B cell (primary cell): ENCODE measurements at regions not wholly inside any gene's neighbourhood (a gene's known extent, or its start where the extent isn't known, plus 50 kb on each side); places are given as distances from the start of the nearest gene placed in this dataset.

Experiments
- ATAC-seq: fragments of 200-7000 bp; cut with Tn5 transposase; one replicate; pipeline ENCODE4 v1.10.0; 2021; ENCODE audit warnings: low read depth, mild to moderate bottlenecking, moderate number of reproducible peaks, moderate library complexity
- CTCF ChIA-PET: fragments of 350-600 bp; sonication (Branson Sonifier 250); formaldehyde crosslinking; loops from one replicate; lab custom pipeline; 2021; ENCODE audit warnings: antibody characterized with exemption, inconsistent platforms; lab: Charles Lee
- POLR2A ChIA-PET: fragments of 350-600 bp; sonication (Branson Sonifier 250); formaldehyde crosslinking; loops from one replicate; lab custom pipeline; 2021; ENCODE audit warnings: antibody characterized with exemption; lab: Charles Lee
- DNase-seq: peaks from one replicate; pipeline ENCODE4 v3.0.0; 2013
- H2AFZ ChIP-seq: 2 replicates; pipeline ENCODE4 v1.6.1; 2012; ENCODE audit warnings: mild to moderate bottlenecking, low read depth, low read length; ENCODE audit not compliant: insufficient read depth, poor library complexity, severe bottlenecking
- H3K27ac ChIP-seq, 2 donors: 1 replicate in 1 of 2; 2 replicates in 1 of 2; pipeline ENCODE4 v1.5.1; 2012 to 2013; ENCODE audit warnings: low read length in 2 of 2, mild to moderate bottlenecking in 2 of 2, moderate library complexity in 1 of 2
- H3K27me3 ChIP-seq, 4 experiments: fragments of 200-600 bp in 1 of 4; sonication (generic) in 1 of 4; replicated peaks in 1 of 4; 1 replicate in 2 of 4; 2 replicates in 2 of 4; pipeline versions ENCODE4 v1.6.1 to v1.7.0; 2013 to 2016; ENCODE audit warnings: low read length in 3 of 4, mild to moderate bottlenecking in 2 of 4, mixed read lengths in 1 of 4, moderate library complexity in 1 of 4; ENCODE audit not compliant: insufficient read depth in 4 of 4, control insufficient read depth in 3 of 4; ENCODE audit errors: control extremely low read depth in 1 of 4
- H3K36me3 ChIP-seq, 2 experiments: replicated peaks in 1 of 2; 1 replicate in 1 of 2; 2 replicates in 1 of 2; pipeline versions ENCODE4 v1.6.1 to v1.7.1; 2013; ENCODE audit warnings: low read length in 1 of 2; ENCODE audit not compliant: insufficient read depth in 2 of 2, control insufficient read depth in 1 of 2; ENCODE audit errors: control extremely low read depth in 1 of 2, extremely low read depth in 1 of 2
- H3K4me1 ChIP-seq, 2 donors: fragments of 200-600 bp in 1 of 2; sonication (generic) in 1 of 2; 1 replicate in 1 of 2; 2 replicates in 1 of 2; pipeline versions ENCODE4 v1.5.1 to v1.6.1; 2013 to 2017; ENCODE audit warnings: low read length in 2 of 2; ENCODE audit not compliant: control insufficient read depth in 2 of 2, insufficient read depth in 2 of 2
- H3K4me2 ChIP-seq: replicated peaks from 2 replicates; pipeline ENCODE3; 2012; ENCODE audit warnings: mild to moderate bottlenecking, low read depth, low read length; ENCODE audit not compliant: poor library complexity, severe bottlenecking
- H3K4me3 ChIP-seq, 5 experiments: fragments of 200-600 bp in 1 of 5; sonication (generic) in 1 of 5; 1 replicate in 3 of 5; 2 replicates in 2 of 5; pipeline versions ENCODE4 v1.5.1 to v1.7.0; 2011 to 2016; ENCODE audit warnings: low read length in 4 of 5, mild to moderate bottlenecking in 4 of 5, low read depth in 2 of 5, control low read depth in 1 of 5, moderate library complexity in 1 of 5; ENCODE audit not compliant: insufficient read depth in 1 of 5; ENCODE audit errors: control extremely low read depth in 1 of 5, extremely low read depth in 1 of 5
- H3K79me2 ChIP-seq: fragments of 200-600 bp; sonication (generic); one replicate; pipeline ENCODE4 v1.6.0; 2016; ENCODE audit warnings: low read length; ENCODE audit not compliant: control insufficient read depth, insufficient read depth
- H3K9ac ChIP-seq: fragments of 200-600 bp; sonication (generic); 2 replicates; pipeline ENCODE4 v1.6.1; 2017; ENCODE audit warnings: mild to moderate bottlenecking, low read length, moderate library complexity
- H3K9me3 ChIP-seq, 3 donors: one replicate each; pipeline versions ENCODE4 v1.6.1 to v1.7.1; 2013; ENCODE audit warnings: low read length in 2 of 3; ENCODE audit not compliant: control insufficient read depth in 2 of 3, insufficient read depth in 1 of 3; ENCODE audit errors: control extremely low read depth in 1 of 3
- H4K20me1 ChIP-seq: 2 replicates; pipeline ENCODE4 v1.6.0; 2012; ENCODE audit warnings: mild to moderate bottlenecking, low read length; ENCODE audit not compliant: insufficient read depth, control insufficient read depth, poor library complexity, severe bottlenecking
- H3K27ac Mint-ChIP-seq: one replicate; pipeline ENCODE4 v1.8.0; 2021; ENCODE audit warnings: mixed read lengths
- H3K27me3 Mint-ChIP-seq: one replicate; pipeline ENCODE4 v1.8.0; 2021; ENCODE audit warnings: mixed read lengths
- H3K4me1 Mint-ChIP-seq: one replicate; pipeline ENCODE4 v1.8.0; 2021; ENCODE audit warnings: mixed read lengths
- H3K4me3 Mint-ChIP-seq: one replicate; pipeline ENCODE4 v1.8.0; 2021; ENCODE audit warnings: mixed read lengths
- H3K9me3 Mint-ChIP-seq: one replicate; pipeline ENCODE4 v1.8.0; 2022; ENCODE audit warnings: mixed read lengths; ENCODE audit not compliant: insufficient read depth
- CTCF ChIP-seq: fragments of 200-600 bp; IDR thresholded peaks from one replicate; pipeline ENCODE4 v1.8.0; 2022; ENCODE audit warnings: antibody characterized with exemption, mild to moderate bottlenecking
- EZH2 ChIP-seq: IDR thresholded peaks from 2 replicates; pipeline ENCODE4 v1.6.1; 2012; ENCODE audit warnings: borderline replicate concordance, low read depth, mild to moderate bottlenecking, moderate library complexity, low read length; ENCODE audit not compliant: insufficient read depth, poor library complexity, severe bottlenecking
- WGBS: methylation state at CpG from one replicate; pipeline ENCODE4 v1.1.5; 2013; ENCODE audit warnings: missing lambda C conversion rate; ENCODE audit not compliant: insufficient coverage; 5-methylcytosine and 5-hydroxymethylcytosine counted together
- intact Hi-C: fragments of 100-400 bp; cut with micrococcal nuclease; formaldehyde crosslinking; loops from one replicate; pipeline ENCODE4 v1.10.0; 2022

- no peaks in the 10 kb centered on the region for H3K27me3 ChIP-seq
- WGBS = 82% methylated on average over 7 of the region's 7 CpGs
- H3K79me2 ChIP-seq = no peaks in the 10 kb centered on the region
- H3K9me3 Mint-ChIP-seq = no peaks in the 10 kb centered on the region
- no peak overlapping the region for H3K27ac Mint-ChIP-seq
- H3K27ac ChIP-seq = no peak overlapping the region
- H3K9me3 ChIP-seq = peaks cover 0 to 17% (median 0%) of the 10 kb centered on the region in 3 donors
- TF ChIP-seq CTCF = no peak
- no peak for TF ChIP-seq EZH2
- no peaks in the 10 kb centered on the region for H3K4me1 ChIP-seq
- H3K4me3 ChIP-seq = no peak overlapping the region
- no peak overlapping the region for H2AFZ ChIP-seq
- no peak overlapping the region for H3K4me2 ChIP-seq
- no peak overlapping the region for H3K4me3 Mint-ChIP-seq
- intact Hi-C loops = no loop called here
- H3K9ac ChIP-seq = no peak overlapping the region
- no peaks in the 10 kb centered on the region for H3K36me3 ChIP-seq
- no peaks in the 10 kb centered on the region for H3K4me1 Mint-ChIP-seq
- DNase-seq = no peak
- ATAC-seq = no peak
- no peaks in the 10 kb centered on the region for H3K27me3 Mint-ChIP-seq
- no peaks in the 10 kb centered on the region for H4K20me1 ChIP-seq
- ChIA-PET POLR2A (no interaction called here), CTCF (no interaction called here)
Observed at GRCh38 chr10:128572696-128573095, 446.5 kb upstream of the MKI67 start.

- ChIA-PET POLR2A (no interaction called here), CTCF (no interaction called here)
- Mint-ChIP-seq H3K27ac (no peak overlapping the region), H3K9me3 (no peaks in the 10 kb centered on the region), H3K4me1 (no peaks in the 10 kb centered on the region), H3K4me3 (no peak overlapping the region), H3K27me3 (no peaks in the 10 kb centered on the region)
- 88% methylated on average over 15 of the region's 15 CpGs for whole genome bisulfite sequencing
- no peak for TF ChIP-seq EZH2
- no peak for TF ChIP-seq CTCF
- DNase-seq (no peak), ATAC-seq (no peak)
- H3K9ac ChIP-seq = no peak overlapping the region
- no peak overlapping the region for H2AFZ ChIP-seq
- peaks cover 0 to 15% (median 0%) of the 10 kb centered on the region in 3 donors for H3K9me3 ChIP-seq
- intact Hi-C loops = no loop called here
- H3K27ac ChIP-seq = no peak overlapping the region
- no peaks in the 10 kb centered on the region for H3K4me1 ChIP-seq
- no peaks in the 10 kb centered on the region for H3K27me3 ChIP-seq
- H3K36me3 ChIP-seq = no peaks in the 10 kb centered on the region
- no peak overlapping the region for H3K4me3 ChIP-seq
- H3K4me2 ChIP-seq = no peak overlapping the region
- H4K20me1 ChIP-seq = no peaks in the 10 kb centered on the region
- H3K79me2 ChIP-seq = no peaks in the 10 kb centered on the region
Observed at GRCh38 chr10:128573281-128573845, 447.1 kb upstream of the MKI67 start.
